ENCODE measurements at regions not wholly inside any gene's neighbourhood (a gene's known extent, or its start where the extent isn't known, plus 50 kb on each side); places are given as distances from the start of the nearest gene placed in this dataset.

GRCh38 chr1:78424720-78425119, 66.1 kb upstream of the PTGFR start:
- no peaks in the 10 kb centered on the region for H3K79me2 ChIP-seq (ENCODE audit: low read length)

GRCh38 chr1:78426408-78426807, 64.4 kb upstream of the PTGFR start:
- H3K4me3 ChIP-seq (ENCODE audit: low read length), result no peak overlapping the region
- H3K27me3 ChIP-seq (ENCODE audit: low read depth, low read length), result no peaks in the 10 kb centered on the region
- H3K9me3 ChIP-seq (ENCODE audit: insufficient read depth, low read length), result no peaks in the 10 kb centered on the region
- TF ChIP-seq CTCF (IDR thresholded peaks at IDR 0.05; ENCODE audit: low read depth, low read length) (no peak), EZH2phosphoT487 (IDR thresholded peaks at IDR 0.05; ENCODE audit: low read depth) (no peak)
- no peaks in the 10 kb centered on the region for H3K4me1 ChIP-seq (ENCODE audit: low read length)
- H3K9ac ChIP-seq (ENCODE audit: low read length), result no peak overlapping the region
- no peak overlapping the region for H3K27ac ChIP-seq (ENCODE audit: low read length)
- H3K79me2 ChIP-seq (ENCODE audit: low read length), result no peaks in the 10 kb centered on the region
- no peaks in the 10 kb centered on the region for H4K20me1 ChIP-seq (ENCODE audit: insufficient read depth, low read length)
- H3K36me3 ChIP-seq (replicated peaks; ENCODE audit: low read depth, low read length), result no peaks in the 10 kb centered on the region
- no peak overlapping the region for H2AFZ ChIP-seq (ENCODE audit: low read depth, low read length)
- no peak overlapping the region for H3K4me2 ChIP-seq (ENCODE audit: low read length)

More at GRCh38 chr1:78424720-78425119, 66.1 kb upstream of the PTGFR start:
- Histone ChIP-seq H3K9me3 (ENCODE audit: insufficient read depth, low read length) (no peaks in the 10 kb centered on the region), H3K27ac (ENCODE audit: low read length) (no peak overlapping the region), H3K4me3 (ENCODE audit: low read length) (no peak overlapping the region), H3K36me3 (replicated peaks; ENCODE audit: low read depth, low read length) (no peaks in the 10 kb centered on the region), H3K27me3 (ENCODE audit: low read depth, low read length) (no peaks in the 10 kb centered on the region), H3K4me1 (ENCODE audit: low read length) (no peaks in the 10 kb centered on the region), H3K9ac (ENCODE audit: low read length) (no peak overlapping the region), H2AFZ (ENCODE audit: low read depth, low read length) (no peak overlapping the region), H4K20me1 (ENCODE audit: insufficient read depth, low read length) (no peaks in the 10 kb centered on the region), H3K4me2 (ENCODE audit: low read length) (no peak overlapping the region)
- TF ChIP-seq CTCF (IDR thresholded peaks at IDR 0.05; ENCODE audit: low read depth, low read length) (no peak), EZH2phosphoT487 (IDR thresholded peaks at IDR 0.05; ENCODE audit: low read depth) (no peak)

- Histone ChIP-seq H4K20me1 (ENCODE audit: insufficient read depth, low read length) (no peaks in the 10 kb centered on the region), H3K9ac (ENCODE audit: low read length) (no peak overlapping the region), H3K4me3 (ENCODE audit: low read length) (no peak overlapping the region), H3K4me1 (ENCODE audit: low read length) (no peaks in the 10 kb centered on the region), H3K4me2 (ENCODE audit: low read length) (no peak overlapping the region), H2AFZ (ENCODE audit: low read depth, low read length) (no peak overlapping the region), H3K27me3 (ENCODE audit: low read depth, low read length) (no peaks in the 10 kb centered on the region), H3K79me2 (ENCODE audit: low read length) (no peaks in the 10 kb centered on the region), H3K27ac (ENCODE audit: low read length) (no peak overlapping the region), H3K9me3 (ENCODE audit: insufficient read depth, low read length) (no peaks in the 10 kb centered on the region), H3K36me3 (replicated peaks; ENCODE audit: low read depth, low read length) (no peaks in the 10 kb centered on the region)
- TF ChIP-seq CTCF (IDR thresholded peaks at IDR 0.05; ENCODE audit: low read depth, low read length), result no peak
- TF ChIP-seq EZH2phosphoT487 (IDR thresholded peaks at IDR 0.05; ENCODE audit: low read depth), result no peak
Observed at GRCh38 chr1:78427506-78427905, 63.3 kb upstream of the PTGFR start.

GRCh38 chr1:78432016-78432415, 58.8 kb upstream of the PTGFR start:
- H3K79me2 ChIP-seq (ENCODE audit: low read length), result no peaks in the 10 kb centered on the region
- H3K27me3 ChIP-seq (ENCODE audit: low read depth, low read length), result no peaks in the 10 kb centered on the region
- no peaks in the 10 kb centered on the region for H4K20me1 ChIP-seq (ENCODE audit: insufficient read depth, low read length)
- no peak overlapping the region for H3K4me3 ChIP-seq (ENCODE audit: low read length)
- no peak overlapping the region for H3K4me2 ChIP-seq (ENCODE audit: low read length)
- H2AFZ ChIP-seq (ENCODE audit: low read depth, low read length), result no peak overlapping the region
- no peak overlapping the region for H3K27ac ChIP-seq (ENCODE audit: low read length)
- no peaks in the 10 kb centered on the region for H3K4me1 ChIP-seq (ENCODE audit: low read length)
- H3K9ac ChIP-seq (ENCODE audit: low read length), result no peak overlapping the region
- no peaks in the 10 kb centered on the region for H3K36me3 ChIP-seq (replicated peaks; ENCODE audit: low read depth, low read length)
- TF ChIP-seq EZH2phosphoT487 (IDR thresholded peaks at IDR 0.05; ENCODE audit: low read depth), result no peak
- no peak for TF ChIP-seq CTCF (IDR thresholded peaks at IDR 0.05; ENCODE audit: low read depth, low read length)
- H3K9me3 ChIP-seq (ENCODE audit: insufficient read depth, low read length), result no peaks in the 10 kb centered on the region

Measured in OCI-LY3 (cell line).